ENCODE measurements at regions not wholly inside any gene's neighbourhood (a gene's known extent, or its start where the extent isn't known, plus 50 kb on each side); places are given as distances from the start of the nearest gene placed in this dataset.

DNA sequence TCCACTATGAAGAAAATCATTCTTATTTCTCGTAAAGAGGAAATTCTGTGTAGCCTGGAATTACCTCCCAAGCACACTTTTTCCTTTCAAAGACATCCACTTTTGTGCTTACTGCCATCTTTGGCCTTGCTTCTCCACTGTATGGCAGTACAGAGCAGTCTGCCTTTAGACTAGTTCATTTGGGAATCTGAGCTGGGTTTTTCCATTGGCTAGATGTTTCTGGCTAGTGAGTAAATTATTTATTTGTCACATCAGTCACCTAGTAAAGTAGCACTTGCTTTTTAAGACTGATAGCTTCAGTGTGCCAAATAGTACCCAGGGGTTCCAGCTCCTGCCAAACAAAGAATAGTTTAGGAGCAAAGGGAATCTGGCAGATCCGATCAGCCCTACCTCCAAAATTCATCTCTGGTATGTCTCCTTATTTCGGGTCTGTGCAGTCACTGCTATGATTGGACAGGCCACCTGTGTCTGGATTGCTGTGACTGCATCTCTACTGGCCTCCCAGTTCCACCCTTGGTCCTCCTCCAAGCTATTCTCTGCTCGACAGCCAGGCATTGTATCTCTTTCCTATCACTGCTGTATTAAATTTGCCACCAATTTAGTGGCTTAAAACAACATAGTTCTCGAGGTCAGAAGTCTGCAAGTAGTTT, 97.6 kb downstream of the NUDT12 start:
- ChIA-PET CTCF (ENCODE audit: partially characterized antibody) (interaction anchor here (0.9 to 3.0 kb wide), 7 partner anchors 12 to 250 kb away, joined by 3 to 23 read pairs (median 4); no protein-coding TSS in a partner anchor), POLR2A (ENCODE audit: partially characterized antibody) (interaction anchor here (0.8 kb wide), 1 partner anchor 61 kb away, joined by 3 read pairs; no protein-coding TSS in a partner anchor)
- Histone ChIP-seq H3K4ac (replicated peaks; ENCODE audit: insufficient read length, low read depth, low read length) (no peak overlapping the region), H2BK12ac (ENCODE audit: low read depth, low read length) (no peak overlapping the region), H2BK15ac (ENCODE audit: low read length) (no peak overlapping the region), H3K9me3 (ENCODE audit: insufficient read depth in 2 of 2, low read depth in 1 of 2, low read length in 1 of 2) (no peaks in the 10 kb centered on the region), H3K23me2 (ENCODE audit: low read depth, low read length) (no peaks in the 10 kb centered on the region; the same call in 1 of the 2 replicates), H3K36me3 (ENCODE audit: control insufficient read depth in 2 of 4, insufficient read depth in 4 of 4, low read length in 3 of 4) (no peaks in the 10 kb centered on the region), H4K91ac (replicated peaks; ENCODE audit: insufficient read length, low read length) (no peak overlapping the region), H3K56ac (replicated peaks; ENCODE audit: insufficient read length, low read depth, low read length) (no peak overlapping the region), H3K27me3 (replicated peaks in 1 of 4; ENCODE audit: control insufficient read depth in 3 of 4, extremely low read depth in 1 of 4, insufficient read depth in 3 of 4, low read length in 3 of 4) (no peaks in the 10 kb centered on the region), H3K4me3 (ENCODE audit: extremely low read depth in 1 of 4, insufficient read depth in 2 of 4, low read depth in 3 of 4, low read length in 4 of 4) (no peak overlapping the region), H3K18ac (ENCODE audit: extremely low read depth, low read length) (no peak overlapping the region), H3K79me1 (ENCODE audit: low read depth, low read length) (no peaks in the 10 kb centered on the region), H2BK120ac (replicated peaks; ENCODE audit: low read depth, low read length) (no peak overlapping the region), H3K27ac (ENCODE audit: low read depth, low read length) (no peak overlapping the region), H4K20me1 (replicated peaks in 1 of 2; ENCODE audit: control insufficient read depth in 1 of 2, insufficient read depth in 2 of 2, low read length in 2 of 2) (no peaks in the 10 kb centered on the region), H3K23ac (ENCODE audit: insufficient read length) (no peak overlapping the region), H3K79me2 (ENCODE audit: control insufficient read depth in 1 of 2, insufficient read depth in 2 of 2, low read length in 2 of 2) (no peaks in the 10 kb centered on the region), H3K4me2 (ENCODE audit: insufficient read depth in 1 of 2, low read depth in 2 of 2, low read length in 2 of 2) (no peak overlapping the region), H2BK20ac (ENCODE audit: low read length) (no peak overlapping the region), H3K14ac (ENCODE audit: insufficient read length) (no peak overlapping the region), H3K9ac (replicated peaks in 1 of 4; ENCODE audit: extremely low read depth in 1 of 4, low read depth in 3 of 4, low read length in 3 of 4) (no peak overlapping the region), H2BK5ac (ENCODE audit: low read depth, low read length) (no peak overlapping the region), H4K5ac (ENCODE audit: insufficient read length, low read depth, low read length) (no peak overlapping the region), H2AFZ (ENCODE audit: low read length) (peak overlapping the region; percentile 50; the same call in 1 of the 2 replicates), H4K8ac (ENCODE audit: extremely low read depth, insufficient read depth, low read length) (no peak overlapping the region), H2AK5ac (ENCODE audit: low read depth, low read length) (no peak overlapping the region), H3K4me1 (replicated peaks in 1 of 4; ENCODE audit: control insufficient read depth in 3 of 4, insufficient read depth in 4 of 4, low read length in 3 of 4) (no peaks in the 10 kb centered on the region)
- 90% methylated on average over 5 of the region's 5 CpGs; no CpG with 5 or more reads in 1 of the 2 experiments for WGBS, 2 experiments (ENCODE audit: extremely low coverage in 1 of 2, insufficient coverage in 1 of 2, insufficient read length in 1 of 2, insufficient replicate concordance in 2 of 2, low coverage in 1 of 2, low lambda C conversion rate in 2 of 2, missing lambda C conversion rate in 1 of 2)
- no peak for FAIRE-seq
- peak; percentile 1 to 30; a peak in 1 of 4 replicates for TF ChIP-seq RAD21 (IDR thresholded peaks at IDR 0.05 in 1 of 2, conservative IDR thresholded peaks at IDR 0.05 in 1 of 2; ENCODE audit: low read depth in 2 of 2, low read length in 2 of 2)
- no peak for TF ChIP-seq ASH2L (IDR thresholded peaks at IDR 0.05; ENCODE audit: low read length)
- DNase-seq (ENCODE audit: low read depth in 1 of 2, low spot score in 2 of 2): no peak
